Astrocyte of the cerebellum (primary cell): ENCODE measurements at regions not wholly inside any gene's neighbourhood (a gene's known extent, or its start where the extent isn't known, plus 50 kb on each side); places are given as distances from the start of the nearest gene placed in this dataset.

ENCODE experiments used
- DNase-seq: peaks from one replicate; pipeline ENCODE4 v3.0.0-alpha.2; 2011; ENCODE audit warnings: low read depth
- H3K4me3 ChIP-seq: 2 replicates; pipeline ENCODE4 v1.5.1; 2011; ENCODE audit warnings: mild to moderate bottlenecking, low read depth, low read length, moderate library complexity
- CTCF ChIP-seq: IDR thresholded peaks from 2 replicates; pipeline ENCODE4 v1.5.1; 2012; ENCODE audit warnings: low read length, low read depth, moderate library complexity, mild to moderate bottlenecking; ENCODE audit errors: missing control alignments
- in situ Hi-C: cut with HindIII; loops from 2 replicates; pipeline ENCODE4 v1.10.0; 2017; ENCODE audit warnings: low sequenced_read_pairs

- in situ Hi-C loops, result no loop called here
- H3K4me3 ChIP-seq, result no peak overlapping the region
- TF ChIP-seq CTCF, result no peak
- no peak for DNase-seq
These were observed 234.8 kb upstream of the ARPP21 start for GRCh38 chr3:35404571-35404970.

- in situ Hi-C loops, result no loop called here
- no peak for TF ChIP-seq CTCF
- no peak overlapping the region for H3K4me3 ChIP-seq
- no peak for DNase-seq
These were observed 230.4 kb upstream of the ARPP21 start for GRCh38 chr3:35408882-35409281.

GRCh38 chr3:35409991-35410390 lies 229.3 kb upstream of the ARPP21 start:
- no peak for DNase-seq
- in situ Hi-C loops, result no loop called here
- H3K4me3 ChIP-seq, result no peak overlapping the region
- TF ChIP-seq CTCF, result no peak

- in situ Hi-C loops, result no loop called here
- no peak overlapping the region for H3K4me3 ChIP-seq
- DNase-seq, result no peak
- no peak for TF ChIP-seq CTCF
These were observed 225.8 kb upstream of the ARPP21 start for GRCh38 chr3:35413483-35413882.

DNA sequence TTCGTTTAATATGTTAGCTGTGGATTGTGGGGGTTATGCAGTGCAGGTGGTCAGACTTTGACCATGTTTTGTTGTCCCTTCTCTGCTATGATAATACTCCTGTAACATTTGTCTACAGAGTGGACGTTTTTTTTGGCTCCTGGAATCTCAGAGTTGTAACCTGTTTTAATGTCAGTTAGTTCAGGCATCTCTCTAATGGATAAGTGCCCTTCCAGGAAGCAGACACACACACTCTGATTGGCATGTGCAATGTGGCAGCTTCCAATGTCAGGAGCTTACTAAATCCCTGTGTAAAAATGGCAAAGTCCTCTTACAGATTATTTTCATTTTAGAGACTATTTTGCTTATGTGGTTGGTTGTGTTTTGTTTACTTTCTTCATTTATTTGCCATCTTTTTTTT lies 222.2 kb upstream of the ARPP21 start:
- no peak overlapping the region for H3K4me3 ChIP-seq
- in situ Hi-C loops, result no loop called here
- no peak for DNase-seq
- TF ChIP-seq CTCF, result no peak

DNA sequence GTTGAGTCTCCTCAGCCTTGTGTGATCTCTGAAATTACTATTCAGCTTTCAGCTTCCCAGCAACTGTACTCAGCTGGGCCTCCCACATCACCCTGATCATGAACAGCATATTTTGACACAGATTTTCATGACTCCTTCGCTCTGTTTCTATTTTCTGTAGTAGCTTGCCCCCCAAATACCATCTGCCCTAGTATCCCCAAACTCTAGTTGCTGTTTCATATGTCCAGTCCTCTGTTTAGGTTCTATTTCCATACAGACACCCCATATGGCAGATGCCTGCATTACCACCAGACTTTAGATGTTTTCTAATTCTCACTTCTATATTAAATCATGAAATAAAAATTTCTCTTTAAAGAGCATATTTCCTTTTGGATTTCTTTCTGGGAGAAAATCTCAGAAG lies 217.2 kb upstream of the ARPP21 start:
- no peak for DNase-seq
- no peak overlapping the region for H3K4me3 ChIP-seq
- TF ChIP-seq CTCF, result no peak
- in situ Hi-C loops, result no loop called here
